HG02885 (cell line): ENCODE measurements at regions not wholly inside any gene's neighbourhood (a gene's known extent, or its start where the extent isn't known, plus 50 kb on each side); places are given as distances from the start of the nearest gene placed in this dataset.

Experiments used
- ATAC-seq: cut with Tn5 transposase; IDR thresholded peaks from one replicate; pipeline ENCODE4 v1.9.1; 2021; ENCODE audit warnings: mild to moderate bottlenecking; ENCODE audit not compliant: unreplicated experiment, poor library complexity

GRCh38 chr22:47736186-47737034 is 974.0 kb downstream of the TBC1D22A start:
- ATAC-seq, result no peak

GRCh38 chr22:47734511-47734910 is 972.1 kb downstream of the TBC1D22A start:
- no peak for ATAC-seq

- no peak for ATAC-seq
Observed at GRCh38 chr22:47727641-47728040, 965.2 kb downstream of the TBC1D22A start.

- ATAC-seq, result no peak
Observed at GRCh38 chr22:47724751-47725150, 962.3 kb downstream of the TBC1D22A start.

- ATAC-seq, result no peak
Observed at GRCh38 chr22:47724030-47724429, 961.6 kb downstream of the TBC1D22A start.

GRCh38 chr22:47718337-47718736 is 955.9 kb downstream of the TBC1D22A start:
- ATAC-seq, result no peak

- no peak for ATAC-seq
Observed at GRCh38 chr22:47716890-47717615, 954.6 kb downstream of the TBC1D22A start.

- ATAC-seq, result no peak
Observed at GRCh38 chr22:47715866-47716578, 953.6 kb downstream of the TBC1D22A start.

- no peak for ATAC-seq
Observed at GRCh38 chr22:47713941-47714340, 951.5 kb downstream of the TBC1D22A start.

- no peak for ATAC-seq
Observed at GRCh38 chr22:47710135-47710534, 947.7 kb downstream of the TBC1D22A start.

GRCh38 chr22:47705350-47705749 is 942.9 kb downstream of the TBC1D22A start:
- no peak for ATAC-seq

- no peak for ATAC-seq
Observed at GRCh38 chr22:47698906-47699305, 936.5 kb downstream of the TBC1D22A start.

- ATAC-seq, result no peak
Observed at GRCh38 chr22:47697861-47698260, 935.4 kb downstream of the TBC1D22A start.

GRCh38 chr22:47696776-47697175 is 934.3 kb downstream of the TBC1D22A start:
- ATAC-seq, result no peak

GRCh38 chr22:47695176-47695575 is 932.7 kb downstream of the TBC1D22A start:
- no peak for ATAC-seq

- ATAC-seq, result no peak
Observed at GRCh38 chr22:47694536-47695130, 932.2 kb downstream of the TBC1D22A start.

- ATAC-seq, result no peak
Observed at GRCh38 chr22:47693606-47694005, 931.2 kb downstream of the TBC1D22A start.

- no peak for ATAC-seq
Observed at GRCh38 chr22:47692811-47693210, 930.4 kb downstream of the TBC1D22A start.

- no peak for ATAC-seq
Observed at GRCh38 chr22:47691152-47691895, 928.9 kb downstream of the TBC1D22A start.

GRCh38 chr22:47690586-47690985 is 928.1 kb downstream of the TBC1D22A start:
- ATAC-seq, result no peak
